B cell (primary cell): ENCODE measurements at regions not wholly inside any gene's neighbourhood (a gene's known extent, or its start where the extent isn't known, plus 50 kb on each side); places are given as distances from the start of the nearest gene placed in this dataset.

ENCODE experiments used
- ATAC-seq: fragments of 200-7000 bp; cut with Tn5 transposase; one replicate; pipeline ENCODE4 v1.10.0; 2021; ENCODE audit warnings: low read depth, mild to moderate bottlenecking, moderate number of reproducible peaks, moderate library complexity
- CTCF ChIA-PET: fragments of 350-600 bp; sonication (Branson Sonifier 250); formaldehyde crosslinking; loops from one replicate; lab custom pipeline; 2021; ENCODE audit warnings: antibody characterized with exemption, inconsistent platforms; lab: Charles Lee
- POLR2A ChIA-PET: fragments of 350-600 bp; sonication (Branson Sonifier 250); formaldehyde crosslinking; loops from one replicate; lab custom pipeline; 2021; ENCODE audit warnings: antibody characterized with exemption; lab: Charles Lee
- DNase-seq: peaks from one replicate; pipeline ENCODE4 v3.0.0; 2013
- H2AFZ ChIP-seq: 2 replicates; pipeline ENCODE4 v1.6.1; 2012; ENCODE audit warnings: mild to moderate bottlenecking, low read depth, low read length; ENCODE audit not compliant: insufficient read depth, poor library complexity, severe bottlenecking
- H3K27ac ChIP-seq, 2 donors: 1 replicate in 1 of 2; 2 replicates in 1 of 2; pipeline ENCODE4 v1.5.1; 2012 to 2013; ENCODE audit warnings: low read length in 2 of 2, mild to moderate bottlenecking in 2 of 2, moderate library complexity in 1 of 2
- H3K27me3 ChIP-seq, 4 experiments: fragments of 200-600 bp in 1 of 4; sonication (generic) in 1 of 4; replicated peaks in 1 of 4; 1 replicate in 2 of 4; 2 replicates in 2 of 4; pipeline versions ENCODE4 v1.6.1 to v1.7.0; 2013 to 2016; ENCODE audit warnings: low read length in 3 of 4, mild to moderate bottlenecking in 2 of 4, mixed read lengths in 1 of 4, moderate library complexity in 1 of 4; ENCODE audit not compliant: insufficient read depth in 4 of 4, control insufficient read depth in 3 of 4; ENCODE audit errors: control extremely low read depth in 1 of 4
- H3K36me3 ChIP-seq, 2 experiments: replicated peaks in 1 of 2; 1 replicate in 1 of 2; 2 replicates in 1 of 2; pipeline versions ENCODE4 v1.6.1 to v1.7.1; 2013; ENCODE audit warnings: low read length in 1 of 2; ENCODE audit not compliant: insufficient read depth in 2 of 2, control insufficient read depth in 1 of 2; ENCODE audit errors: control extremely low read depth in 1 of 2, extremely low read depth in 1 of 2
- H3K4me1 ChIP-seq, 2 donors: fragments of 200-600 bp in 1 of 2; sonication (generic) in 1 of 2; 1 replicate in 1 of 2; 2 replicates in 1 of 2; pipeline versions ENCODE4 v1.5.1 to v1.6.1; 2013 to 2017; ENCODE audit warnings: low read length in 2 of 2; ENCODE audit not compliant: control insufficient read depth in 2 of 2, insufficient read depth in 2 of 2
- H3K4me2 ChIP-seq: replicated peaks from 2 replicates; pipeline ENCODE3; 2012; ENCODE audit warnings: mild to moderate bottlenecking, low read depth, low read length; ENCODE audit not compliant: poor library complexity, severe bottlenecking
- H3K4me3 ChIP-seq, 5 experiments: fragments of 200-600 bp in 1 of 5; sonication (generic) in 1 of 5; 1 replicate in 3 of 5; 2 replicates in 2 of 5; pipeline versions ENCODE4 v1.5.1 to v1.7.0; 2011 to 2016; ENCODE audit warnings: low read length in 4 of 5, mild to moderate bottlenecking in 4 of 5, low read depth in 2 of 5, control low read depth in 1 of 5, moderate library complexity in 1 of 5; ENCODE audit not compliant: insufficient read depth in 1 of 5; ENCODE audit errors: control extremely low read depth in 1 of 5, extremely low read depth in 1 of 5
- H3K79me2 ChIP-seq: fragments of 200-600 bp; sonication (generic); one replicate; pipeline ENCODE4 v1.6.0; 2016; ENCODE audit warnings: low read length; ENCODE audit not compliant: control insufficient read depth, insufficient read depth
- H3K9ac ChIP-seq: fragments of 200-600 bp; sonication (generic); 2 replicates; pipeline ENCODE4 v1.6.1; 2017; ENCODE audit warnings: mild to moderate bottlenecking, low read length, moderate library complexity
- H3K9me3 ChIP-seq, 3 donors: one replicate each; pipeline versions ENCODE4 v1.6.1 to v1.7.1; 2013; ENCODE audit warnings: low read length in 2 of 3; ENCODE audit not compliant: control insufficient read depth in 2 of 3, insufficient read depth in 1 of 3; ENCODE audit errors: control extremely low read depth in 1 of 3
- H4K20me1 ChIP-seq: 2 replicates; pipeline ENCODE4 v1.6.0; 2012; ENCODE audit warnings: mild to moderate bottlenecking, low read length; ENCODE audit not compliant: insufficient read depth, control insufficient read depth, poor library complexity, severe bottlenecking
- H3K27ac Mint-ChIP-seq: one replicate; pipeline ENCODE4 v1.8.0; 2021; ENCODE audit warnings: mixed read lengths
- H3K27me3 Mint-ChIP-seq: one replicate; pipeline ENCODE4 v1.8.0; 2021; ENCODE audit warnings: mixed read lengths
- H3K4me1 Mint-ChIP-seq: one replicate; pipeline ENCODE4 v1.8.0; 2021; ENCODE audit warnings: mixed read lengths
- H3K4me3 Mint-ChIP-seq: one replicate; pipeline ENCODE4 v1.8.0; 2021; ENCODE audit warnings: mixed read lengths
- H3K9me3 Mint-ChIP-seq: one replicate; pipeline ENCODE4 v1.8.0; 2022; ENCODE audit warnings: mixed read lengths; ENCODE audit not compliant: insufficient read depth
- CTCF ChIP-seq: fragments of 200-600 bp; IDR thresholded peaks from one replicate; pipeline ENCODE4 v1.8.0; 2022; ENCODE audit warnings: antibody characterized with exemption, mild to moderate bottlenecking
- EZH2 ChIP-seq: IDR thresholded peaks from 2 replicates; pipeline ENCODE4 v1.6.1; 2012; ENCODE audit warnings: borderline replicate concordance, low read depth, mild to moderate bottlenecking, moderate library complexity, low read length; ENCODE audit not compliant: insufficient read depth, poor library complexity, severe bottlenecking
- WGBS: methylation state at CpG from one replicate; pipeline ENCODE4 v1.1.5; 2013; ENCODE audit warnings: missing lambda C conversion rate; ENCODE audit not compliant: insufficient coverage; 5-methylcytosine and 5-hydroxymethylcytosine counted together
- intact Hi-C: fragments of 100-400 bp; cut with micrococcal nuclease; formaldehyde crosslinking; loops from one replicate; pipeline ENCODE4 v1.10.0; 2022

GRCh38 chr15:95975212-95975611 is 355.3 kb upstream of the NR2F2 start:
- peaks cover 0 to 8% (median 0%) of the 10 kb centered on the region in 3 donors for H3K9me3 ChIP-seq
- no peaks in the 10 kb centered on the region for H3K27me3 Mint-ChIP-seq
- DNase-seq (no peak), ATAC-seq (no peak)
- peaks cover 3% of the 10 kb centered on the region for H3K4me1 Mint-ChIP-seq
- H4K20me1 ChIP-seq, result no peaks in the 10 kb centered on the region
- no peaks in the 10 kb centered on the region for H3K4me1 ChIP-seq
- no peak overlapping the region for H3K4me3 ChIP-seq
- H3K27ac ChIP-seq, result no peak overlapping the region
- TF ChIP-seq EZH2, result no peak
- TF ChIP-seq CTCF, result no peak
- no peak overlapping the region for H3K4me3 Mint-ChIP-seq
- no peak overlapping the region for H3K9ac ChIP-seq
- intact Hi-C loops, result no loop called here
- H3K9me3 Mint-ChIP-seq, result no peaks in the 10 kb centered on the region
- no CpG with 5 or more reads among the region's 4 CpGs for WGBS
- ChIA-PET POLR2A (no interaction called here), CTCF (no interaction called here)
- H3K4me2 ChIP-seq, result no peak overlapping the region
- H3K79me2 ChIP-seq, result no peaks in the 10 kb centered on the region
- H3K27ac Mint-ChIP-seq, result no peak overlapping the region
- H3K36me3 ChIP-seq, result no peaks in the 10 kb centered on the region
- no peak overlapping the region for H2AFZ ChIP-seq
- no peaks in the 10 kb centered on the region for H3K27me3 ChIP-seq

GRCh38 chr15:95979286-95979685 is 351.2 kb upstream of the NR2F2 start:
- Mint-ChIP-seq H3K4me3 (no peak overlapping the region), H3K27me3 (no peaks in the 10 kb centered on the region), H3K27ac (no peak overlapping the region), H3K4me1 (no peaks in the 10 kb centered on the region), H3K9me3 (no peaks in the 10 kb centered on the region)
- no peak overlapping the region for H2AFZ ChIP-seq
- DNase-seq (no peak), ATAC-seq (no peak)
- no peak for TF ChIP-seq CTCF
- no peak for TF ChIP-seq EZH2
- H3K4me2 ChIP-seq, result no peak overlapping the region
- no CpG with 5 or more reads among the region's 3 CpGs for WGBS
- H3K79me2 ChIP-seq, result no peaks in the 10 kb centered on the region
- H3K36me3 ChIP-seq, result no peaks in the 10 kb centered on the region
- H3K9ac ChIP-seq, result no peak overlapping the region
- no peak overlapping the region for H3K4me3 ChIP-seq
- peaks cover 0 to 4% (median 0%) of the 10 kb centered on the region in 3 donors for H3K9me3 ChIP-seq
- ChIA-PET POLR2A (no interaction called here), CTCF (no interaction called here)
- H3K27me3 ChIP-seq, result no peaks in the 10 kb centered on the region
- no peak overlapping the region for H3K27ac ChIP-seq
- no peaks in the 10 kb centered on the region for H4K20me1 ChIP-seq
- H3K4me1 ChIP-seq, result no peaks in the 10 kb centered on the region
- intact Hi-C loops, result no loop called here
